A549 (cell line): ENCODE measurements at regions not wholly inside any gene's neighbourhood (a gene's known extent, or its start where the extent isn't known, plus 50 kb on each side); places are given as distances from the start of the nearest gene placed in this dataset.

Experiments used
- ATAC-seq, 2 experiments: fragments of 200-7000 bp in 1 of 2; fragments of >200 bp in 1 of 2; cut with Nextera tagmentation in 1 of 2; cut with Tn5 transposase in 1 of 2; 3 replicates each; pipeline versions ENCODE4 v1.8.0 to v1.9.1; 2018 to 2020; ENCODE audit warnings: mild to moderate bottlenecking in 1 of 2, moderate library complexity in 1 of 2
- CTCF ChIA-PET: fragments of 300-600 bp; sonication (Branson Sonifier 250); formaldehyde crosslinking; extraction: SDS; loops from one replicate; lab custom pipeline; 2021; ENCODE audit warnings: antibody characterized with exemption, inconsistent platforms; lab: Yijun Ruan, JAX
- POLR2A ChIA-PET: fragments of 350-600 bp; formaldehyde crosslinking; extraction: SDS; loops from one replicate; lab custom pipeline; 2021; ENCODE audit warnings: antibody characterized with exemption, inconsistent platforms; lab: Yijun Ruan, JAX
- DNase-seq, 2 experiments: peaks; one replicate each; pipeline versions ENCODE4 v3.0.0 to v3.0.0-alpha.2; 2011 to 2016; ENCODE audit warnings: low read depth in 1 of 2, low spot score in 1 of 2
- FAIRE-seq: peaks from 2 replicates; lab custom pipeline; 2011; peaks lifted over from hg19 to GRCh38; lab: Jason Lieb, UNC
- H3K27ac ChIP-seq, 2 experiments: fragments of >200 bp; sonication (Bioruptor Twin); formaldehyde crosslinking; 3 replicates each; pipeline ENCODE4 v1.5.1; 2016 to 2017
- H3K4me1 ChIP-seq: fragments of >200 bp; sonication (Bioruptor Twin); formaldehyde crosslinking; 3 replicates; pipeline ENCODE4 v1.6.1; 2016
- H3K4me2 ChIP-seq: fragments of >200 bp; sonication (Bioruptor Twin); formaldehyde crosslinking; 3 replicates; pipeline ENCODE4 v1.6.1; 2016
- H3K4me3 ChIP-seq: fragments of >200 bp; sonication (Bioruptor Twin); formaldehyde crosslinking; 3 replicates; pipeline ENCODE4 v1.5.1; 2016
- H3K9me3 ChIP-seq: fragments of >200 bp; sonication (Bioruptor Twin); formaldehyde crosslinking; 3 replicates; pipeline ENCODE4 v1.6.1; 2016
- BHLHE40 ChIP-seq: IDR thresholded peaks from 2 replicates; pipeline ENCODE4 v1.6.1; 2012; ENCODE audit warnings: low read depth, low read length, inconsistent platforms
- CBX2 ChIP-seq: fragments of 200-600 bp; sonication (generic); IDR thresholded peaks from 2 replicates; pipeline ENCODE4 v1.6.1; 2016; ENCODE audit warnings: low read depth, mild to moderate bottlenecking, borderline replicate concordance
- CEBPB ChIP-seq, 2 experiments: fragments of >200 bp in 1 of 2; sonication (Bioruptor Twin) in 1 of 2; formaldehyde crosslinking in 1 of 2; IDR thresholded peaks; 2 replicates each; pipeline ENCODE4 v1.6.1; 2012 to 2016
- E2F6 ChIP-seq: IDR thresholded peaks from 2 replicates; pipeline ENCODE4 v1.6.1; 2012; ENCODE audit warnings: low read depth, borderline replicate concordance
- ESRRA ChIP-seq: fragments of 150-350 bp; IDR thresholded peaks from 2 replicates; pipeline ENCODE4 v1.6.1; 2014; ENCODE audit warnings: mild to moderate bottlenecking, low read length, borderline replicate concordance
- FOSB ChIP-seq: fragments of 250-450 bp; sonication (Bioruptor Pico); IDR thresholded peaks from 2 replicates; pipeline ENCODE4 v1.5.0; 2020; ENCODE audit warnings: mild to moderate bottlenecking, moderate library complexity
- FOSL2 ChIP-seq, 2 experiments: fragments of 450-650 bp in 1 of 2; fragments of >200 bp in 1 of 2; sonication (Bioruptor Twin) in 1 of 2; formaldehyde crosslinking; IDR thresholded peaks; 2 replicates each; pipeline versions ENCODE4 v1.5.0 to v1.6.1; 2016 to 2020; ENCODE audit warnings: mild to moderate bottlenecking in 1 of 2, moderate library complexity in 1 of 2
- GATA3 ChIP-seq: IDR thresholded peaks from 2 replicates; pipeline ENCODE4 v1.6.1; 2012; ENCODE audit warnings: borderline replicate concordance
- HOXA7 ChIP-seq: fragments of 250-450 bp; sonication (Bioruptor Pico); IDR thresholded peaks from 2 replicates; pipeline ENCODE4 v1.5.0; 2020; ENCODE audit warnings: mild to moderate bottlenecking, moderate library complexity
- HOXB13 ChIP-seq: fragments of 250-450 bp; sonication (Bioruptor Pico); IDR thresholded peaks from 2 replicates; pipeline ENCODE4 v1.5.0; 2020; ENCODE audit warnings: low read depth, mild to moderate bottlenecking, moderate library complexity
- KDM5A ChIP-seq: fragments of 200-600 bp; sonication (generic); IDR thresholded peaks from 2 replicates; pipeline ENCODE4 v1.6.1; 2016; ENCODE audit warnings: antibody characterized with exemption, mild to moderate bottlenecking
- MAFK ChIP-seq: fragments of 450-650 bp; IDR thresholded peaks from 2 replicates; pipeline ENCODE4 v1.6.1; 2014; ENCODE audit not compliant: partially characterized antibody
- MAZ ChIP-seq: fragments of 150-350 bp; IDR thresholded peaks from 2 replicates; pipeline ENCODE4 v1.6.1; 2014; ENCODE audit warnings: antibody characterized with exemption, low read depth, low read length, borderline replicate concordance
- MYC ChIP-seq: IDR thresholded peaks from 2 replicates; pipeline ENCODE4 v1.6.1; 2012; ENCODE audit warnings: mild to moderate bottlenecking, inconsistent platforms, low read length, improper control_type of control experiment, borderline replicate concordance
- NPAS2 ChIP-seq: fragments of 250-450 bp; sonication (Bioruptor Pico); IDR thresholded peaks from 2 replicates; pipeline ENCODE4 v1.8.0; 2022; ENCODE audit warnings: mild to moderate bottlenecking, moderate library complexity, borderline replicate concordance
- POLR2A ChIP-seq: IDR thresholded peaks from 2 replicates; pipeline ENCODE4 v1.6.1; 2012; ENCODE audit warnings: mild to moderate bottlenecking, low read length
- RARB ChIP-seq: fragments of 250-450 bp; sonication (Bioruptor Pico); IDR thresholded peaks from 2 replicates; pipeline ENCODE4 v1.8.0; 2021; ENCODE audit warnings: mild to moderate bottlenecking, moderate library complexity
- RCOR1 ChIP-seq: fragments of 150-350 bp; IDR thresholded peaks from 2 replicates; pipeline ENCODE4 v1.6.1; 2014; ENCODE audit warnings: antibody characterized with exemption, low read length, low read depth
- RNF2 ChIP-seq: fragments of 200-600 bp; sonication (generic); IDR thresholded peaks from 2 replicates; pipeline ENCODE4 v1.6.1; 2016; ENCODE audit warnings: low read depth, mild to moderate bottlenecking, antibody characterized with exemption, moderate library complexity, borderline replicate concordance
- SREBF2 ChIP-seq: fragments of 450-650 bp; IDR thresholded peaks from 2 replicates; pipeline ENCODE4 v1.6.1; 2014; ENCODE audit warnings: mild to moderate bottlenecking, moderate library complexity
- ZC3H11A ChIP-seq: fragments of 450-650 bp; IDR thresholded peaks from 2 replicates; pipeline ENCODE4 v1.6.1; 2014; ENCODE audit warnings: antibody characterized with exemption, mild to moderate bottlenecking
- ZFP36 ChIP-seq: fragments of 450-650 bp; IDR thresholded peaks from 2 replicates; pipeline ENCODE4 v1.6.1; 2014; ENCODE audit warnings: borderline replicate concordance; ENCODE audit not compliant: partially characterized antibody
- ZSCAN20 ChIP-seq: fragments of 250-450 bp; sonication (Bioruptor Pico); IDR thresholded peaks from 2 replicates; pipeline ENCODE4 v1.8.0; 2022; ENCODE audit warnings: mild to moderate bottlenecking, moderate library complexity
- WGBS: methylation state at CpG from one replicate; pipeline ENCODE4 v1.1.6; 2017; ENCODE audit errors: missing lambda C conversion rate; 5-methylcytosine and 5-hydroxymethylcytosine counted together
- TF ChIP-seq, protein P1 (sequence below): fragments of 250-450 bp; sonication (Bioruptor Pico); IDR thresholded peaks from 2 replicates; pipeline ENCODE4 v1.5.0; 2020; ENCODE audit warnings: low read depth, mild to moderate bottlenecking, moderate library complexity
- TF ChIP-seq, protein P2 (sequence below): fragments of >200 bp; sonication (Bioruptor Twin); formaldehyde crosslinking; IDR thresholded peaks from 3 replicates; pipeline ENCODE4 v1.6.1; 2016
- TF ChIP-seq, protein P3 (sequence below): IDR thresholded peaks from 2 replicates; pipeline ENCODE4 v1.6.1; 2012
- TF ChIP-seq, protein P4 (sequence below): fragments of 150-350 bp; IDR thresholded peaks from 2 replicates; pipeline ENCODE4 v1.6.1; 2014; ENCODE audit warnings: low read depth, mild to moderate bottlenecking, low read length

DNA sequence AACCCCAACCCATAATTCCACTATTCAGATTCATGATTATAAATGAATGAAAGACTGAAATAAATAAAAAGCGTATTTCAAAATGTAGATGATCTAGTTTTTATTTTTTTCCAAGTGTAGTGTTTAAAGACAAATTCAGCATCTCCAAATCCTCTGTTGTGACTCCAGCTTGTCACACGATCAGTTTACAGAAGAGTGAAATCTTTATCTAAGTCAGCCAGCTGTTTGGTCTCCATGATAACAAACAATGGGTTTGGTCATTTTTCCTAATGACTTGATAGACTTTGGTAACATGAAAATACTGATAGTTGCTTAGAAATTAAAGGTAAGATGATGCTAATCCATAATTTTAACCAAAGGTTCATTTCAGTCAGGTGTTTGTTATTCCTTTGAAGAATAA lies 114.5 kb upstream of the RASSF8 start:
- FAIRE-seq, result no peak
- H3K9me3 ChIP-seq, result no peaks in the 10 kb centered on the region

GRCh38 chr12:25845415-25845814 lies 113.1 kb upstream of the RASSF8 start:
- FAIRE-seq (no peak), ATAC-seq (no peak), DNase-seq (no peak)
- TF ChIP-seq ZFP36, result no peak
- no peak for TF ChIP-seq RNF2
- no peak for TF ChIP-seq GATA3
- ChIA-PET CTCF (no interaction called here), POLR2A (no interaction called here)
- Histone ChIP-seq H3K4me3 (no peak overlapping the region), H3K27ac (no peak overlapping the region), H3K9me3 (no peaks in the 10 kb centered on the region), H3K4me2 (no peak overlapping the region), H3K4me1 (no peaks in the 10 kb centered on the region; the same call in 2 of the 3 replicates)
- WGBS, result 58% methylated on average over 3 of the region's 3 CpGs

More for the DNA sequence above, 114.5 kb upstream of the RASSF8 start:
- ChIA-PET POLR2A (no interaction called here), CTCF (interaction anchor here (1.2 to 1.3 kb wide), 2 partner anchors 17 to 55 kb away, joined by 3 read pairs; no protein-coding TSS in a partner anchor)
- DNase-seq (no peak), ATAC-seq (no peak)
- WGBS, result 29% methylated on average over 2 of the region's 2 CpGs
- H3K4me2 ChIP-seq, result no peak overlapping the region
- H3K27ac ChIP-seq, result no peak overlapping the region
- H3K4me3 ChIP-seq, result no peak overlapping the region
- peaks cover 4% of the 10 kb centered on the region for H3K4me1 ChIP-seq
- TF ChIP-seq HOXA7 (no peak), RCOR1 (no peak), CBX2 (no peak), MYC (no peak), ZFP36 (no peak), MAFK (no peak)
- TF ChIP-seq, protein P1, sequence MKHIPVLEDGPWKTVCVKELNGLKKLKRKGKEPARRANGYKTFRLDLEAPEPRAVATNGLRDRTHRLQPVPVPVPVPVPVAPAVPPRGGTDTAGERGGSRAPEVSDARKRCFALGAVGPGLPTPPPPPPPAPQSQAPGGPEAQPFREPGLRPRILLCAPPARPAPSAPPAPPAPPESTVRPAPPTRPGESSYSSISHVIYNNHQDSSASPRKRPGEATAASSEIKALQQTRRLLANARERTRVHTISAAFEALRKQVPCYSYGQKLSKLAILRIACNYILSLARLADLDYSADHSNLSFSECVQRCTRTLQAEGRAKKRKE (CRISPR knock-in tag), result no peak
- TF ChIP-seq, protein P2, sequence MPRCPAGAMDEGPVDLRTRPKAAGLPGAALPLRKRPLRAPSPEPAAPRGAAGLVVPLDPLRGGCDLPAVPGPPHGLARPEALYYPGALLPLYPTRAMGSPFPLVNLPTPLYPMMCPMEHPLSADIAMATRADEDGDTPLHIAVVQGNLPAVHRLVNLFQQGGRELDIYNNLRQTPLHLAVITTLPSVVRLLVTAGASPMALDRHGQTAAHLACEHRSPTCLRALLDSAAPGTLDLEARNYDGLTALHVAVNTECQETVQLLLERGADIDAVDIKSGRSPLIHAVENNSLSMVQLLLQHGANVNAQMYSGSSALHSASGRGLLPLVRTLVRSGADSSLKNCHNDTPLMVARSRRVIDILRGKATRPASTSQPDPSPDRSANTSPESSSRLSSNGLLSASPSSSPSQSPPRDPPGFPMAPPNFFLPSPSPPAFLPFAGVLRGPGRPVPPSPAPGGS, result no peak

DNA sequence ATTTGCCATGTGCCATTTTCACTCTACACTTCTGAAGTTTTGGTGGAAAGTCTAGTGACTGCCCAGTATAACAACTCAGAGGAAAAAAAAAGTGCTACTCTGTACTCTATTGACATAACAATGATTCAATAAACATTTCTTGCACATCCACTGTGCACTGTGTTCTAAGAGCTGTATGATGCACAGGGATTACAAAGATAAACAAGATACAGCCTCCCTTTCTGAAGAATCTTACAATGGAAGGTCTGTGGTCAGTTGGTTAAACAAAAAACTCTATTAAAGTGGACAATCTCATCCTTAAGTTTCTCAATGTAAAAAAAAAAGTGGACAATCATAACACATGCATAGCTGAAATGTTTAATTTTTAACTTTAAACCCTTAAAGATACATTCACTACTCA lies 105.7 kb upstream of the RASSF8 start:
- peak in 1 of 2 experiments; percentile 60 for DNase-seq
- ChIA-PET CTCF (no interaction called here), POLR2A (interaction anchor here (0.6 kb wide), 1 partner anchor 604 kb away, joined by 3 read pairs; no protein-coding TSS in a partner anchor)
- no peak for FAIRE-seq
- H3K4me1 ChIP-seq, result peaks cover 16% of the 10 kb centered on the region; the same call in 2 of the 3 replicates
- ATAC-seq, result peak; percentile 71 to 74
- TF ChIP-seq GATA3 (peak; percentile 71), RCOR1 (no peak), ESRRA (no peak), FOSB (CRISPR knock-in tag) (no peak), BHLHE40 (no peak), NPAS2 (CRISPR knock-in tag) (no peak), MYC (no peak), ZSCAN20 (no peak), MAZ (no peak), ZC3H11A (no peak), FOSL2 (IDR thresholded peaks at IDR 0.05) (no peak), FOSL2 (CRISPR knock-in tag; IDR thresholded peaks at IDR 0.05) (peak; percentile 57), RARB (no peak), HOXB13 (no peak), POLR2A (no peak), CEBPB (IDR thresholded peaks at IDR 0.05) (peak in 1 of 2 experiments; percentile 64; a peak in 1 of 4 replicates), KDM5A (no peak), SREBF2 (no peak), E2F6 (no peak)
- TF ChIP-seq, protein P3, sequence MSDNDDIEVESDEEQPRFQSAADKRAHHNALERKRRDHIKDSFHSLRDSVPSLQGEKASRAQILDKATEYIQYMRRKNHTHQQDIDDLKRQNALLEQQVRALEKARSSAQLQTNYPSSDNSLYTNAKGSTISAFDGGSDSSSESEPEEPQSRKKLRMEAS, result no peak
- TF ChIP-seq, protein P4, sequence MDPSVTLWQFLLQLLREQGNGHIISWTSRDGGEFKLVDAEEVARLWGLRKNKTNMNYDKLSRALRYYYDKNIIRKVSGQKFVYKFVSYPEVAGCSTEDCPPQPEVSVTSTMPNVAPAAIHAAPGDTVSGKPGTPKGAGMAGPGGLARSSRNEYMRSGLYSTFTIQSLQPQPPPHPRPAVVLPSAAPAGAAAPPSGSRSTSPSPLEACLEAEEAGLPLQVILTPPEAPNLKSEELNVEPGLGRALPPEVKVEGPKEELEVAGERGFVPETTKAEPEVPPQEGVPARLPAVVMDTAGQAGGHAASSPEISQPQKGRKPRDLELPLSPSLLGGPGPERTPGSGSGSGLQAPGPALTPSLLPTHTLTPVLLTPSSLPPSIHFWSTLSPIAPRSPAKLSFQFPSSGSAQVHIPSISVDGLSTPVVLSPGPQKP, result no peak
- TF ChIP-seq, protein P2, result 0 out of 3 replicates have a peak, but pooled peaks have one; percentile 32
- H3K27ac ChIP-seq, result no peak overlapping the region; a peak in 1 of 6 replicates
- H3K4me2 ChIP-seq, result peak overlapping the region; percentile 12; the same call in 2 of the 3 replicates
- no peaks in the 10 kb centered on the region for H3K9me3 ChIP-seq
- no peak overlapping the region for H3K4me3 ChIP-seq
